ENCODE measurements at regions not wholly inside any gene's neighbourhood (a gene's known extent, or its start where the extent isn't known, plus 50 kb on each side); places are given as distances from the start of the nearest gene placed in this dataset.

- TF ChIP-seq ETS1 (IDR thresholded peaks at IDR 0.05) (no peak), ZNF331 (CRISPR knock-in tag; IDR thresholded peaks at IDR 0.05; ENCODE audit: low read depth) (no peak), CREB1 (CRISPR knock-in tag; IDR thresholded peaks at IDR 0.05; ENCODE audit: low read depth) (no peak), REST (IDR thresholded peaks at IDR 0.05; ENCODE audit: unreplicated experiment) (no peak), POLR2AphosphoS5 (IDR thresholded peaks at IDR 0.05; ENCODE audit: low read depth) (no peak), CTCF (conservative IDR thresholded peaks at IDR 0.05; ENCODE audit: low read depth in 2 of 2) (no peak), EZH2phosphoT487 (IDR thresholded peaks at IDR 0.05; ENCODE audit: unreplicated experiment) (no peak), EZH2 (IDR thresholded peaks at IDR 0.05; ENCODE audit: low read depth, unreplicated experiment) (no peak), ZNF462 (CRISPR knock-in tag; IDR thresholded peaks at IDR 0.05) (no peak), STAT1 (IDR thresholded peaks at IDR 0.05; ENCODE audit: unreplicated experiment) (no peak), JUNB (IDR thresholded peaks at IDR 0.05; ENCODE audit: unreplicated experiment) (no peak)
These were observed 439.3 kb downstream of the TFAP2B start for GRCh38 chr6:51257938-51258337.
